ENCODE measurements at regions not wholly inside any gene's neighbourhood (a gene's known extent, or its start where the extent isn't known, plus 50 kb on each side); places are given as distances from the start of the nearest gene placed in this dataset.

GRCh38 chr5:174284873-174285272, 239.4 kb downstream of the NSG2 start:
- intact Hi-C loops (cut with micrococcal nuclease; ENCODE audit: unreplicated experiment) = no loop called here

GRCh38 chr5:174287761-174288160, 242.3 kb downstream of the NSG2 start:
- CTCF ChIA-PET = no interaction called here
- Mint-ChIP-seq H3K9me3 (ENCODE audit: low read depth, unreplicated experiment) (peaks cover 2% of the 10 kb centered on the region), H3K27me3 (ENCODE audit: unreplicated experiment) (peaks cover 71% of the 10 kb centered on the region)

More at GRCh38 chr5:174284873-174285272, 239.4 kb downstream of the NSG2 start:
- Mint-ChIP-seq H3K9me3 (ENCODE audit: low read depth, unreplicated experiment) (no peaks in the 10 kb centered on the region), H3K4me3 (ENCODE audit: low read depth, unreplicated experiment) (no peak overlapping the region), H3K27me3 (ENCODE audit: unreplicated experiment) (peaks cover 73% of the 10 kb centered on the region), H3K4me1 (ENCODE audit: low read depth, unreplicated experiment) (no peaks in the 10 kb centered on the region), H3K36me3 (ENCODE audit: insufficient read depth, unreplicated experiment) (no peaks in the 10 kb centered on the region), H3K27ac (ENCODE audit: unreplicated experiment) (no peak overlapping the region)
- TF ChIP-seq CTCF (IDR thresholded peaks at IDR 0.05; ENCODE audit: unreplicated experiment) = no peak
- CTCF ChIA-PET = no interaction called here
- BruUV-seq (replicated peaks) = no TSS peak
- DNase-seq = no peak

GRCh38 chr5:174288439-174288838, 242.9 kb downstream of the NSG2 start:
- Mint-ChIP-seq H3K36me3 (ENCODE audit: insufficient read depth, unreplicated experiment) (no peaks in the 10 kb centered on the region), H3K4me3 (ENCODE audit: low read depth, unreplicated experiment) (no peak overlapping the region), H3K4me1 (ENCODE audit: low read depth, unreplicated experiment) (no peaks in the 10 kb centered on the region), H3K27ac (ENCODE audit: unreplicated experiment) (no peak overlapping the region), H3K9me3 (ENCODE audit: low read depth, unreplicated experiment) (peaks cover 2% of the 10 kb centered on the region), H3K27me3 (ENCODE audit: unreplicated experiment) (peaks cover 71% of the 10 kb centered on the region)
- no TSS peak for BruUV-seq (replicated peaks)
- no peak for DNase-seq
- CTCF ChIA-PET = no interaction called here
- intact Hi-C loops (cut with micrococcal nuclease; ENCODE audit: unreplicated experiment) = no loop called here
- TF ChIP-seq CTCF (IDR thresholded peaks at IDR 0.05; ENCODE audit: unreplicated experiment) = no peak

More at GRCh38 chr5:174287761-174288160, 242.3 kb downstream of the NSG2 start:
- intact Hi-C loops (cut with micrococcal nuclease; ENCODE audit: unreplicated experiment) = no loop called here
- TF ChIP-seq CTCF (IDR thresholded peaks at IDR 0.05; ENCODE audit: unreplicated experiment) = no peak
- no peaks in the 10 kb centered on the region for H3K36me3 Mint-ChIP-seq (ENCODE audit: insufficient read depth, unreplicated experiment)
- H3K27ac Mint-ChIP-seq (ENCODE audit: unreplicated experiment) = no peak overlapping the region
- H3K4me1 Mint-ChIP-seq (ENCODE audit: low read depth, unreplicated experiment) = no peaks in the 10 kb centered on the region
- DNase-seq = no peak
- no TSS peak for BruUV-seq (replicated peaks)
- H3K4me3 Mint-ChIP-seq (ENCODE audit: low read depth, unreplicated experiment) = no peak overlapping the region

GRCh38 chr5:174291162-174291561, 245.7 kb downstream of the NSG2 start:
- no TSS peak for BruUV-seq (replicated peaks)
- Mint-ChIP-seq H3K27ac (ENCODE audit: unreplicated experiment) (no peak overlapping the region), H3K9me3 (ENCODE audit: low read depth, unreplicated experiment) (peaks cover 2% of the 10 kb centered on the region), H3K4me3 (ENCODE audit: low read depth, unreplicated experiment) (no peak overlapping the region), H3K36me3 (ENCODE audit: insufficient read depth, unreplicated experiment) (no peaks in the 10 kb centered on the region), H3K4me1 (ENCODE audit: low read depth, unreplicated experiment) (no peaks in the 10 kb centered on the region), H3K27me3 (ENCODE audit: unreplicated experiment) (peaks cover 70% of the 10 kb centered on the region)
- no peak for TF ChIP-seq CTCF (IDR thresholded peaks at IDR 0.05; ENCODE audit: unreplicated experiment)
- no peak for DNase-seq
- intact Hi-C loops (cut with micrococcal nuclease; ENCODE audit: unreplicated experiment) = no loop called here
- CTCF ChIA-PET = no interaction called here

All from Calu3 (cell line).